Hepatocyte (in vitro differentiated cells): ENCODE measurements at regions not wholly inside any gene's neighbourhood (a gene's known extent, or its start where the extent isn't known, plus 50 kb on each side); places are given as distances from the start of the nearest gene placed in this dataset.

ENCODE experiments used
- DNase-seq: peaks from one replicate; pipeline ENCODE4 v3.0.0-alpha.2; 2016; ENCODE audit warnings: low spot score
- H2AFZ ChIP-seq: fragments of 200-600 bp; sonication (generic); 2 replicates; pipeline ENCODE4 v1.6.0; 2016; ENCODE audit warnings: antibody characterized with exemption, mild to moderate bottlenecking
- H3K27ac ChIP-seq: fragments of 200-600 bp; sonication (generic); 2 replicates; pipeline ENCODE4 v1.5.1; 2016; ENCODE audit warnings: mild to moderate bottlenecking
- H3K27me3 ChIP-seq: fragments of 200-600 bp; sonication (generic); 2 replicates; pipeline ENCODE4 v1.6.1; 2016
- H3K36me3 ChIP-seq: fragments of 200-600 bp; sonication (generic); replicated peaks from 2 replicates; pipeline ENCODE4 v1.5.1; 2016; ENCODE audit warnings: low read depth; ENCODE audit not compliant: insufficient read depth
- H3K4me1 ChIP-seq: fragments of 200-600 bp; sonication (generic); 2 replicates; pipeline ENCODE4 v1.5.1; 2016; ENCODE audit warnings: mild to moderate bottlenecking, moderate library complexity; ENCODE audit not compliant: insufficient read depth
- H3K4me2 ChIP-seq: fragments of 200-600 bp; sonication (generic); 2 replicates; pipeline ENCODE4 v1.6.0; 2016
- H3K4me3 ChIP-seq: fragments of 200-600 bp; sonication (generic); 2 replicates; pipeline ENCODE4 v1.5.1; 2016; ENCODE audit warnings: mild to moderate bottlenecking
- H3K79me2 ChIP-seq: fragments of 200-600 bp; sonication (generic); 2 replicates; pipeline ENCODE4 v1.6.0; 2017; ENCODE audit warnings: mild to moderate bottlenecking
- H3K9me2 ChIP-seq: fragments of 200-600 bp; sonication (generic); replicated peaks from 2 replicates; pipeline ENCODE4 v1.6.0; 2017; ENCODE audit warnings: mild to moderate bottlenecking; ENCODE audit not compliant: insufficient read depth
- H3K9me3 ChIP-seq: fragments of 200-600 bp; sonication (generic); 2 replicates; pipeline ENCODE4 v1.5.1; 2016; ENCODE audit warnings: low read depth, mild to moderate bottlenecking
- H4K20me1 ChIP-seq: fragments of 200-600 bp; sonication (generic); 2 replicates; pipeline ENCODE4 v1.6.0; 2016; ENCODE audit warnings: mild to moderate bottlenecking; ENCODE audit not compliant: insufficient read depth, poor library complexity, severe bottlenecking
- EZH2 ChIP-seq: fragments of 200-600 bp; sonication (generic); IDR thresholded peaks from 2 replicates; pipeline ENCODE4 v1.6.1; 2016; ENCODE audit warnings: antibody characterized with exemption, mild to moderate bottlenecking, borderline replicate concordance
- EZH2phosphoT487 ChIP-seq: fragments of 200-600 bp; sonication (generic); IDR thresholded peaks from one replicate; pipeline ENCODE4 v1.6.1; 2018; ENCODE audit warnings: antibody characterized with exemption, mild to moderate bottlenecking, low read depth, moderate library complexity; ENCODE audit not compliant: unreplicated experiment, severe bottlenecking
- WGBS: methylation state at CpG from one replicate; pipeline ENCODE4 v1.1.6; 2016; ENCODE audit warnings: low lambda C conversion rate; ENCODE audit errors: missing lambda C conversion rate; 5-methylcytosine and 5-hydroxymethylcytosine counted together
- TF ChIP-seq, protein P1 (sequence below): fragments of 200-600 bp; sonication (generic); IDR thresholded peaks from 2 replicates; pipeline ENCODE4 v1.5.1; 2016; ENCODE audit warnings: antibody characterized with exemption, mild to moderate bottlenecking; ENCODE audit not compliant: poor library complexity

DNA sequence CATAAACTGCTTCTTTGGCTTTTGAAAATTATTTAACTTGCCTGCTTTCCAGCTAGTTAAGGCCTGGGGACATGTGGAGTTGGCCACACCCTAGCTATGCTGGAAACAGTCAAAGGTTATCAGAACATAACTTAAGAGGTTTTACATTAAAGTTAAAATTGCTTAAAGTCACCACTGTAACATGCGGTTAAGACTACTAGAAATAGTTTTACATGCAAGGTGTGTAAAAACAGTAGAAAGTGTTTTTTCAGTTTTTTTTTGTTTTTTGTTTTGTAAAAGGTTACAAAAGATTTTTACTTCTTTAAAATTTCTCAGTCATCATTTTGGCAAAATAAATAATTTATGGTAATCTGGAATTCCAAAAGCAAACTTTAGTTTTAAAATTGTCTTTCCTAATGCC, 763.1 kb downstream of the UQCRFS1 start:
- H3K9me2 ChIP-seq = no peaks in the 10 kb centered on the region
- WGBS = 23% methylated on average over 1 of the region's 1 CpG
- H3K4me3 ChIP-seq = no peak overlapping the region
- no peak for TF ChIP-seq EZH2
- TF ChIP-seq, protein P1, sequence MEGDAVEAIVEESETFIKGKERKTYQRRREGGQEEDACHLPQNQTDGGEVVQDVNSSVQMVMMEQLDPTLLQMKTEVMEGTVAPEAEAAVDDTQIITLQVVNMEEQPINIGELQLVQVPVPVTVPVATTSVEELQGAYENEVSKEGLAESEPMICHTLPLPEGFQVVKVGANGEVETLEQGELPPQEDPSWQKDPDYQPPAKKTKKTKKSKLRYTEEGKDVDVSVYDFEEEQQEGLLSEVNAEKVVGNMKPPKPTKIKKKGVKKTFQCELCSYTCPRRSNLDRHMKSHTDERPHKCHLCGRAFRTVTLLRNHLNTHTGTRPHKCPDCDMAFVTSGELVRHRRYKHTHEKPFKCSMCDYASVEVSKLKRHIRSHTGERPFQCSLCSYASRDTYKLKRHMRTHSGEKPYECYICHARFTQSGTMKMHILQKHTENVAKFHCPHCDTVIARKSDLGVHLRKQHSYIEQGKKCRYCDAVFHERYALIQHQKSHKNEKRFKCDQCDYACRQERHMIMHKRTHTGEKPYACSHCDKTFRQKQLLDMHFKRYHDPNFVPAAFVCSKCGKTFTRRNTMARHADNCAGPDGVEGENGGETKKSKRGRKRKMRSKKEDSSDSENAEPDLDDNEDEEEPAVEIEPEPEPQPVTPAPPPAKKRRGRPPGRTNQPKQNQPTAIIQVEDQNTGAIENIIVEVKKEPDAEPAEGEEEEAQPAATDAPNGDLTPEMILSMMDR = no peak
- TF ChIP-seq EZH2phosphoT487 = no peak
- no peaks in the 10 kb centered on the region for H3K4me1 ChIP-seq
- no peaks in the 10 kb centered on the region for H3K36me3 ChIP-seq
- no peaks in the 10 kb centered on the region for H4K20me1 ChIP-seq
- no peaks in the 10 kb centered on the region for H3K27me3 ChIP-seq
- no peaks in the 10 kb centered on the region for H3K79me2 ChIP-seq
- no peak for DNase-seq
- H3K4me2 ChIP-seq = no peak overlapping the region
- no peak overlapping the region for H3K27ac ChIP-seq
- no peaks in the 10 kb centered on the region for H3K9me3 ChIP-seq
- H2AFZ ChIP-seq = no peak overlapping the region

- no peak overlapping the region for H2AFZ ChIP-seq
- H3K9me2 ChIP-seq = no peaks in the 10 kb centered on the region
- no peaks in the 10 kb centered on the region for H3K9me3 ChIP-seq
- H3K4me2 ChIP-seq = no peak overlapping the region
- H3K36me3 ChIP-seq = no peaks in the 10 kb centered on the region
- H3K79me2 ChIP-seq = no peaks in the 10 kb centered on the region
- H3K4me3 ChIP-seq = no peak overlapping the region
- no peaks in the 10 kb centered on the region for H3K4me1 ChIP-seq
- H4K20me1 ChIP-seq = no peaks in the 10 kb centered on the region
- no peak overlapping the region for H3K27ac ChIP-seq
- no peak for TF ChIP-seq EZH2phosphoT487
- TF ChIP-seq, protein P1 = no peak
- TF ChIP-seq EZH2 = no peak
- H3K27me3 ChIP-seq = no peaks in the 10 kb centered on the region
- DNase-seq = no peak
- 87% methylated on average over 12 of the region's 12 CpGs for WGBS
Measured at GRCh38 chr19:28446511-28446910, 766.4 kb downstream of the UQCRFS1 start.

- Histone ChIP-seq H3K36me3 (no peaks in the 10 kb centered on the region), H3K27ac (no peak overlapping the region), H3K4me1 (no peaks in the 10 kb centered on the region), H3K4me3 (no peak overlapping the region), H3K9me2 (no peaks in the 10 kb centered on the region), H3K9me3 (no peaks in the 10 kb centered on the region), H2AFZ (no peak overlapping the region), H3K4me2 (no peak overlapping the region), H3K27me3 (no peaks in the 10 kb centered on the region), H3K79me2 (no peaks in the 10 kb centered on the region), H4K20me1 (no peaks in the 10 kb centered on the region)
- no peak for DNase-seq
- TF ChIP-seq EZH2 (no peak), EZH2phosphoT487 (no peak)
- TF ChIP-seq, protein P1 = no peak
- 86% methylated on average over 11 of the region's 11 CpGs for WGBS
Measured at GRCh38 chr19:28445826-28446225, 767.1 kb downstream of the UQCRFS1 start.

GRCh38 chr19:28444362-28444761, 768.6 kb downstream of the UQCRFS1 start:
- Histone ChIP-seq H4K20me1 (no peaks in the 10 kb centered on the region), H3K79me2 (no peaks in the 10 kb centered on the region), H3K9me3 (no peaks in the 10 kb centered on the region), H2AFZ (no peak overlapping the region), H3K4me1 (no peaks in the 10 kb centered on the region), H3K36me3 (no peaks in the 10 kb centered on the region), H3K4me2 (no peak overlapping the region), H3K4me3 (no peak overlapping the region), H3K27me3 (no peaks in the 10 kb centered on the region), H3K27ac (no peak overlapping the region), H3K9me2 (no peaks in the 10 kb centered on the region)
- WGBS = 72% methylated on average over 4 of the region's 4 CpGs
- DNase-seq = no peak
- TF ChIP-seq EZH2 = no peak
- TF ChIP-seq EZH2phosphoT487 = no peak
- TF ChIP-seq, protein P1 = no peak
